ENCODE measurements at regions not wholly inside any gene's neighbourhood (a gene's known extent, or its start where the extent isn't known, plus 50 kb on each side); places are given as distances from the start of the nearest gene placed in this dataset.
"Not testable (repeated sequence)": the region's sequence is repeated elsewhere in the genome, so short reads cannot be mapped to it uniquely, and the experiment has no call there.

GRCh38 chr14:39722547-39723273 lies 290.5 kb upstream of the FBXO33 start:
- DNase-seq = no peak

GRCh38 chr14:39716987-39717570 lies 284.8 kb upstream of the FBXO33 start:
- no peak for DNase-seq

GRCh38 chr14:39712293-39712999 lies 280.2 kb upstream of the FBXO33 start:
- no peak for DNase-seq

- no peak for DNase-seq
Measured at GRCh38 chr14:39704594-39704993, 272.4 kb upstream of the FBXO33 start.

GRCh38 chr14:39694341-39694740 lies 262.1 kb upstream of the FBXO33 start:
- no peak for DNase-seq

GRCh38 chr14:39683691-39684260 lies 251.5 kb upstream of the FBXO33 start:
- DNase-seq = no peak

GRCh38 chr14:39682582-39682981 lies 250.3 kb upstream of the FBXO33 start:
- DNase-seq = no peak

- DNase-seq = no peak
Measured at GRCh38 chr14:39681782-39682399, 249.7 kb upstream of the FBXO33 start.

GRCh38 chr14:39680777-39681176 lies 248.5 kb upstream of the FBXO33 start:
- DNase-seq = no peak

- no peak for DNase-seq
Measured at GRCh38 chr14:39673734-39674133, 241.5 kb upstream of the FBXO33 start.

GRCh38 chr14:39673270-39673711 lies 241.1 kb upstream of the FBXO33 start:
- DNase-seq = no peak

- no peak for DNase-seq
Measured at GRCh38 chr14:39668449-39668848, 236.2 kb upstream of the FBXO33 start.

- no peak for DNase-seq
Measured at GRCh38 chr14:39666386-39666785, 234.2 kb upstream of the FBXO33 start.

- no peak for DNase-seq
Measured at GRCh38 chr14:39665075-39665475, 232.8 kb upstream of the FBXO33 start.

GRCh38 chr14:39664646-39665045 lies 232.4 kb upstream of the FBXO33 start:
- no peak for DNase-seq

- no peak for DNase-seq
Measured at GRCh38 chr14:39641224-39641623, 209.0 kb upstream of the FBXO33 start.

- DNase-seq = not testable (repeated sequence)
Measured at GRCh38 chr14:39639009-39639408, 206.8 kb upstream of the FBXO33 start.

GRCh38 chr14:39628087-39628486 lies 195.9 kb upstream of the FBXO33 start:
- no peak for DNase-seq

GRCh38 chr14:39626589-39627576 lies 194.7 kb upstream of the FBXO33 start:
- DNase-seq = no peak

- DNase-seq = no peak
Measured at GRCh38 chr14:39621678-39622077, 189.4 kb upstream of the FBXO33 start.

GRCh38 chr14:39621223-39621622 lies 189.0 kb upstream of the FBXO33 start:
- DNase-seq = no peak

GRCh38 chr14:39617537-39617936 lies 185.3 kb upstream of the FBXO33 start:
- DNase-seq = no peak

Data from HCEC 1CT (cell line).